Cardiac septum (tissue), 1 donor: ENCODE measurements at regions not wholly inside any gene's neighbourhood (a gene's known extent, or its start where the extent isn't known, plus 50 kb on each side); places are given as distances from the start of the nearest gene placed in this dataset.

ENCODE experiments used
- DNase-seq: peaks from one replicate; pipeline ENCODE4 v3.0.0-alpha.2; 2020; ENCODE audit warnings: low spot score
- intact Hi-C: fragments of 100-400 bp; cut with DNase I; formaldehyde crosslinking; loops from one replicate; pipeline ENCODE4 v1.14.0; 2022
- donor health status: DM: no; HTN: no; CAD: no.

DNA sequence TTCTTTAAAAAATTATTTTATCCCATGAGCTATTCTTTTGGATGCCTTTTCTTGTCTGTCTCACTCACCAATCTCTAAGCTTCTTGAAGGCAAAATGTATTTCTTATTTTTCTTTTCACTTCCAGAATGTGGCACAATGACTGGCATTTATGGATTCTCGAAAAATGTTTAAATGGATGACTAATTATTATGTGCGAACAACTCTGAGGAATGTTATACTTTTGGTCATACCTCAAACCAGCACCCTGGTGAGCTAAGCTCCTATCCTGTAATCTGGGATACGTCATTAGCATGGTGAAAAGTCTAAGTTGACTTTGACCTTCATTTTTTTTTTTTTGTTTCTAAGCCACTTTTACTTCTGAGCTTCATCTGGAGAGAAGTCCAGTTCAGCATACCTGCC is 214.0 kb upstream of the CEP162 start:
- no peak for DNase-seq
- intact Hi-C loops: no loop called here

DNA sequence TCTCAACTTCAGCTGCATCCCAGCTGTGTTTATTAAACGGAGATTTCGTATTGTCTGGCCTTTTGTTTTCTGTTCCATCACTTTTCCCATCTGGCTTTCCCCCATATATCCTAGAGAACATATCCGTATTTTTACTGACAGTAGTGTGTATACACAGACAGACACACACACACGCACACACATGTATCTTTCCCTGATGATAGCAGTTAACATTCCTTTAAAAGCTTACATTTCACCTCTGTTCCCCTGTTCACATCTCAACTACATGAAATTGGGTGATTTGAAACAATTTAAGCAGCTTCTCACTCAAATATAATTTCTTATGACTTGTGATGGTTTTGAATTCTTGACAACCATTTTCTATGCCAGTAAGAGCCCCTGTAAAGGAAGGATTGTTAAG is 207.1 kb upstream of the CEP162 start:
- DNase-seq: no peak
- intact Hi-C loops: loop anchor here (10.0 kb wide), 1 partner anchor 890 kb away; no protein-coding TSS in a partner anchor

DNA sequence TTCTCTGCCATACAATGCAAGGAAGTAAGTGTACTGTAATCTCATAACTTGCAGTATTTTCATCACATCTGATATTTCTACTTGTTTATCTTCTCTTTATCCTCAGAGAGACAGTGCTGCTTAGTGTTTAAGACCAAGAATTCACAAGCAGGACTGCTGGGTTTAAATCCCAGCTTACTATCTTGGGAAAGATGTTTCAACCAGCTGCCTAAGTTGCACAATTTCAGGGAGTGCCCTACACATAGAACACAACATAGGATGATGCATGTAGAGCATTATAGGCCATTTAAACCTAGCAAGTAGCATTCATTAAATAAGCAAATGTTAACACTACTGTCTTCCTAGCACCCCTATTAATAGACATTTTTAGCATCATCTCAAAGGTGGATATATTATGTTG is 205.2 kb upstream of the CEP162 start:
- intact Hi-C loops: loop anchor here (10.0 kb wide), 1 partner anchor 892 kb away; no protein-coding TSS in a partner anchor
- DNase-seq: no peak

DNA sequence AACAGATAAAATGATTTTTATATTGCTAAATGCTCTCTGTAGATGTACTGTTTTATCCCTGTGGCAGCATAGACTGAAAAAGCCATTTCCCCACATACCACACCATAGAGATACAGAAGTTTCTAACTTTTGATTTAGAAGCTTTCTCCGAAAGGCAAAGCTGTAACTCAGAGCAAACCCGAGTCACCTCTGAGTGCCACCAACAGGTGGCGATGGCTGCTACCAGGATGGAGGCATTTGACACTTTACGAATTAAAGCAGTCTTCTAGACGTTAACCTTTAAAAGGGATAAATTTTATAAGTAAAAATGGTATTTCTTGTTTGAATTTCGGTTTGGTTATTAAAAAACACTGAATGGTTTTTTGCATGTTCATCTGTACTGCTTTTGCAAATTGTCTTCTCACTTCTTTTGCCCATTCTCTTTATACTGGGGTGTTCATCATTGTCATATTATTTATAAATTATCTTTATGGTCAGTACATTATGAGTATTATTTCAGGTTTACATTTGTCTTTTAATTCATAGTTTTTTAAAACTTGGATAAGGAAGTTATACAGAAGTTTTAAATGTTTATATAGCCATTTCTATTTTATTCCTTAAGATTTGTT is 201.0 kb upstream of the CEP162 start:
- DNase-seq: no peak
- intact Hi-C loops: loop anchor here (10.0 kb wide), 1 partner anchor 346 kb away; no protein-coding TSS in a partner anchor

DNA sequence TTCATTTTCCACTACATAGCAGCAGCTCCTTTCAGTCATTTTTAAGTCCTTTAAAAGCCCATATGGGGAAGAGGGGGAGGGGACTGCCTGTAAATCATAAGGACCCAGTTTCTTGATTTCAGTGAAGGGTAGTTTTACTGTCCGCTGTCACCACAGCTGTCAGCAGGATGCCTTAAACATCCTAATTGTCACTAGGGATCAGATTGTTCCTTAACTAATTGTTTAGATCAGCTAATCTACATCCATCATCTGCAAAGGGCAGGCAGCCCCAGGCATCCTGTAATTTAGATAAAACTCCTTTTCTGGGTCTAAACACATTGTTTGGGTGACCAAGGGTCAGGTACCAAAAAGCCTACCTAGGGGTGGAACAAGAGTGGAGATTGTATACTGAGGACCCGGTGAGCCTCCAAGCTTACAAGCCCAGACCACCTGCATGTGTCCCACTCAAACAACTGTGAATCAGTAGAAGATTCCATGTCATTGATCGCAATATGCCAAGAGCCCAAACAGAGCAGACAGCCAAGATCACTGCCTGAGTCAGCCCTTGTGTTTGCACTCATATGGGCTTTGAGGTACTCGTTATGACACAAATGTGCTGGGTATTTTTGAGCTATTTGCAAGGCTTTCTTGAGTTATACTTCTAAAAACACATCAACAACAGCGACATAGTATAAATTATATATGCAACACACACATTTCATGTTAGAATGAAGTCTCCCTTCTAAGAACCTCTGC is 198.7 kb upstream of the CEP162 start:
- intact Hi-C loops: loop anchor here (10.0 kb wide), 1 partner anchor 349 kb away; no protein-coding TSS in a partner anchor
- no peak for DNase-seq

DNA sequence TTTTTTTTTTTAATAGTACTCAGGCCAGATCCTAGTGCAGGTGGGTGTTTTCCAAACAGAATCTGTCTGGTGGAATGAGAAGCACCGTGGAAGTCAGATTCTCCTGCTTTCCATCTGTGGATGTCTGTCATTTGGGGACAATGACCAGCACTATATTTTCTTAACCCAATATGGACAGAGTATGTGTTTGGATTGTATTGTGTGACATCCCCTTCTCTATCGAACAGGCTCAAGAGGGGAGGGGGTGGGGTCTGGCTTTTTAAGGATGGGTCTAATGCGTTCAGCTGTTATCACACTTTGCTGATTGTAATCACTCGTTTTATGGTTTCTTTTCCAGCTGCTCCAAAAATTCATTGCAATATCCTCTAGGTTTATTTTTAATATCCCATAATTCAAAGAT is 197.5 kb upstream of the CEP162 start:
- no peak for DNase-seq
- intact Hi-C loops: loop anchor here (10.0 kb wide), 1 partner anchor 350 kb away; no protein-coding TSS in a partner anchor

DNA sequence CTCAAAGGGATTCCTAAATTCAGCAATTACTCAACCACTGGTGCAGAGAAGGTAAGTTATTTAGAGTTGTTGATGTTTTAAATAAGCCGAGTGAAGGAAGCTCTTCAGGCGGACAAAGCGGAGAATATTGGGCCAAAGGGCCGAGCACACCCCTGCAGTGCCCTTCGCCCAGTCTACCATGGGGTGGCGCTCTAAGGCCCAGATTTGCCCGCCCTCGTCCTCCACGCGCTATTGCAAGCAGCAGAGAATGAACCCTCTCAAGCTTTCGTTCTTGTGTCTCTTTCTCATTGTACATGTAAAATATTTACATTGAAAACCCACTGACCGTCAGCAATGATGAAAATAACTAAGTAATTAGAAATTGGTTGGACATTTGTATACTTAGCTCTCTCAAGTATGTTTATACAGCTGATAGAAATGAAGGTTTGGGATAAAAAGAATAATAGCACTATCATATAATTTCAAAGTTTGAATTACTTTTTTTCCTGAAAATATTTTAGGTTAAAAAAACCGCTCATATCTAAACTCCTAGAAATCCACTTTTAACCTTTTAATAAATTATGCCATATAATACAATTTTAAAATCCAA is 195.0 kb upstream of the CEP162 start:
- intact Hi-C loops: loop anchor here (10.0 kb wide), 1 partner anchor 352 kb away; no protein-coding TSS in a partner anchor
- DNase-seq: peak; percentile 78

DNA sequence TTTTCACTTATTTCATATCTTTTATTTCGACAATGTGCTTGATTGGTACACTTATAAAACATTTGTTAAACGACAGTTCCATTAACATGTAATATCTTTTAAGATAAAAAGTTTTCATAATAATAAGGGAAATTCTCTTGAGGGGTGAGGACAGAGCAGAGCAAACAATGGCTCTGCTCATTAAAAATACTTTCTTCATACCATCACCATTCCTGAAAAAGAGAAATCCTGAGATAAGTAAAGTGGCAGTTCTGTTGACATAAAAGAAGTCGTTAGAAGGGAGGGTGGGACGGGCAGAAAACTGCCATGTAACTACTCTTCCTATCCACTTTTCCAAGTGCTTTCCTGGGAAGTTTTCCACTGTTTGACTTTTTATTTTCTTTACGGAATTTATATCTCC is 193.6 kb upstream of the CEP162 start:
- DNase-seq: no peak

DNA sequence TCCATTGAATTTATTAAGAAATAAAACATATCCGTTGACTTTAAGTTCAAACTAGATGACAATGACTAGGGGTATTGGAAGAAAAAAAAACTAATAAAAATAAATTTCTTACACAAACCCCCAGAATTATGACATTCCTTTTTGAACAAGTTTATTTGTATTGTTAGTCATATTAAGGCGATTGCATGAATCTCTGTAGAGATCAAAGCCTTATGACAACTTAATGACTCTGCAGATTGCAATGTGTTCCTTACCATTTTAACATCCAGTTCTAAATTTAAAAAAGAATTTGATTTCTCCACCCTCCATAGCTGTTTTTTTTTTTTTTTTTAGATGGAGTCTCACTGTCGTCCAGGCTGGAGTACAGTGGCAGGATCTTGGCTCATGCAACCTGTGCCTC is 189.8 kb upstream of the CEP162 start:
- no peak for DNase-seq
- intact Hi-C loops: no loop called here

More for the DNA sequence above, 193.6 kb upstream of the CEP162 start:
- intact Hi-C loops: loop anchor here (10.0 kb wide), 1 partner anchor 354 kb away; no protein-coding TSS in a partner anchor

DNA sequence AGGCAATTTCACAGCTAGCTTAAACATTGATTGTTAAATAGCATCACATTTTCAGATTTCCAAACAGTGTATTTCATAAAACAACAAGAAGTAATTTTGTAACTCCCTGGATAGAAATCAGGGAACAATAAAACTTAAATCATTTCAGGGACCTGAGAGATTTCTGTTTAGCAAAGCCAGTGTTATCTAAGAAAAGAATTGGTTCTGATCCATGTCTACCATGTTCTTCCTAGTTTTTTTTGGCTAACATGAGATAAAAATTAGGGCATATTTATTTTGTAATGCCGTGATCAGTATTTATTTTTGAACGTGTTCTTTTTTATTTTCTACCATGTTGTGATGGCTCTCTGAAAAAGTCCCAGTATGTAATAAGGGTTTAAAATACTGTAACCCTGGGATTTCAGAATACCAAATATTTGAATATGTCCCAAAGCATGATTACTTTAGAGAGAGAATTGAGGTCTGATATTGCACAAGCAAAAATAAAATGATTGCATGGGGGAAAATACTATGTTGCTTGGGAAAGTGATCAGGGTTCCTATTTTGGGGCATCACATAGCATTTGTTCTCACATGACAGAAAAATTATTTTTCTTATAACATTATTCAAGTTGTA is 188.7 kb upstream of the CEP162 start:
- no peak for DNase-seq
- intact Hi-C loops: no loop called here

DNA sequence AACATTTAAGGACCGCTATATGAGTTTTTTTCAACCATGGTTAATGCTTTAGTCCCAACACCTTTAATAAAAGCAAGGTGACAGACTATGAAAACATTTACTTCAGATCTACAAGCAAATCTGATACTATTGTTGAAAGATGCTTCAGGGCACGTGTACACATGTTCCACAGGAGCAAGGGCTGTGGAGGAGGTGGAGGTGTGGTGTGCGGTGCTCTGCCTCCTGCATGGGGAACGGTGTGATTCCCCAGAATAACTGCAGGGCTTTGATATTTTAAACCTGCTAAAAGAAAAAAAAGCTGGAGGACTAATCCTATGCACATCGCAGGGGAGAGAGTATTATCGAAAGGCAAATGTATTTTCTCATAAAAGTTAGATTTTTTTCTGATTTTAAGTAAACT is 188.1 kb upstream of the CEP162 start:
- DNase-seq: no peak
- intact Hi-C loops: no loop called here

DNA sequence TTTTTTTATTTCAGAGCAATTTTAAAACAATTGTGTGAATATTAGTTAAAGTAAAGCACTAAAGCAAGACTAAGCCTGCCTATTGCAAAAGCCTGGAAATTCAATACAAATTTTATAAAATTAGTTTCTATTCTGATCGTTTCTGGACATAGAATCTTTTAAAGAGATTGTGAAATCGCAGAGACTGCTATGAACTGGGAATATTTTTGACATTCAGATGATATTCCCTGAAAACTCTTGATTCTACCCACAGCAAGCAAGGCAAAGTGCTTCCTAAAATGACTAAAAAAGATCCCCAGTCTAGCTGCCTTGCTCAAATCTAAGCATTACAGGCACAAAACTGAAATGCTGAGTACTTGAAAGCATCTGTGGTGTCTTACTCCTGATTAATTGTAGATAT is 187.6 kb upstream of the CEP162 start:
- no peak for DNase-seq
- intact Hi-C loops: no loop called here

DNA sequence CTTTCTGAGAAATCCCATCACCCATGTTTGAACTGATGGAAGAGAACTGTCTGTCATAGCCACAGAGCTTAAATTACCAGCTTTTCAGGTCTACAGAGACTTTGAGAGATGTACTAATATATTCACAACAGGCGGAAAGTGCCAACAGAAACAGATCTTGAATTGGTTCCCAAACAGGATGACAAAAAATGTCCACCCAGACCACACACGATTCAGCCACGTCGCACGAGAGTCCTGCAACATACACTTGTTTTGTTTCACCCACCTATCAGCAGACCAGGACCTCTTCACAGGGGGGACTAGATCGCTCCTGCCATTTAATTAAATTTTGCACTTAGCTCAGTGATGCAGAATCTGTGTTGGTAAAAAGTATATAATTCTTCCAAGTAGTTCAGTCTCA is 187.1 kb upstream of the CEP162 start:
- intact Hi-C loops: no loop called here
- no peak for DNase-seq

DNA sequence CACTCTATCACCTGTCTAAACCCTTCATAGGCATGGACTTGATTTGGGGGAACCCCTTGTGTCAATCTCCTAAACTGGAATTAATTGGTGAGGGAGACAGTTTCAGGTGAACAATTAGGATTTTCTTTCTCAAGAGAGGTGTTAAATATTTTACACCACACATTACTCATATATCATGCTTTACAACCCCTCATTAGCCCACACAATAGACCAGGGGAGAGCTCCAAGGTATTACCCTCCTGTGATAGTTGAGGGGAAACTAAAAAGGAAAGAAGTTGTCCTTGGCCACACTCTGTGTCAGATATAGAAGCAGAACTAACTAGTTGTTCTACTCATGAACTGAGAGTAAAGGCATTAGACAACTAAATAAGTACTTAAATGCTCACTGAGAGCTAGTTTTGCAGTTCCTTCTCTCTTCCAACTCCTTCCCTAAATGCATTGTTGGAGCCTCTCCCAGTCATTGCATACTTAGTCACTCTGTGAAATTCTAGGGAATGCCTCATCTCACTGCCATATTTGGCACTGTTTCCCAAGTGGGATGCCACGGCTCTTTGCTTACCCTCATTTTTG is 183.7 kb upstream of the CEP162 start:
- intact Hi-C loops: no loop called here
- DNase-seq: no peak

DNA sequence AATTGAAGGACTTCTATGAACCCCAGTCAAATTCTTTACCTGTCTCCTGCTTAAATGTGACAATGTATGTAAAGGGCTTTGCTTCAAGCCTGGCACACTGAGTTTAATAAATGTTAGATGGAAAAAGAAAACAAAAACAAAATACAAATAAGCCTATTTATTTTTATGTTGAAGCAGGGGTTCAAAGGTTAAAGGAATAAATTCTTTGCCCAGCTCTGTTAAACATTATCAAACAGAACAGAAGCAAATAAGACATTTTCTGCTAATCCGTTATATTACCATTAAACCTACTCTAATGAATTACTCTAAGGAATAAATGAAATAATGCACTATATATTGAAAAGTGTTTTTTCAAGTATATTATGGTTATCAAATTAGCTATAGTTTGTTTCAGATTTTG is 182.5 kb upstream of the CEP162 start:
- intact Hi-C loops: no loop called here
- no peak for DNase-seq

DNA sequence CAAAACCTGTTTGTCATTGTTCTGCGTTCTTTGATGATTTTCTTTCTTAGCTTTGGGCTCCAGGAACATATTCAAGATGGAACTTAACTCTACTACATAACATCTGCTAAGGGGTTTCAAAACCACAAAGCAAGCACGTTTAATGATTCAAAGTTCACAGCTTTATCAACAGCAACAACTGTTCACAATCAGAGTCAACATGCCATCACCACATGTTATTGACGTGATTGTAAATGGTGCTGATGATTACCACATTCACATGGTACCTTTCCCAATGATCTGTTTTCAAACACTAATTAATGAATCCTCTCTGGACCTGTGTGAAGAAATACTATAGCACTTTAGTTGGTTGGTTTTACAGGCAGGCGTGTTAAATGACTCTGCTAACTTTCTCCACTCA is 180.6 kb upstream of the CEP162 start:
- DNase-seq: no peak
- intact Hi-C loops: no loop called here

DNA sequence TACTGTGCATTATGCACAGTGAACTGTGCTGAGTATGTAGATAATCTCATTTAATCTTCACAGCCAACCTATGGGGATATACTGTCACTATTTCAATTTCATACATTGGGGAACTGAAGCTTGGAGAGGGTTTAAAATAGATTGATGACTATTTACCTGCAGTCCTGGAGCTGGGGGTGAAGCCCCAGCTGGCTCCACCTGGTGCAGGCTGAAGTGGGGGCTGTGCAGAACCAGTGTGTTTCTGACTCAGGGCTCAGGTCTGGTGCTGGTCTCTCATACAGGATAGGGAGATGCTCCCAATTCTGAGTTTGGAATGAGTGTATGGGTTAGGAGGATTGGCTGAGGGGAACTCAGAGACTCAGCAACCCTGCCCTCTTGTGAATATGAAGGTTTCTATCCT is 176.1 kb upstream of the CEP162 start:
- DNase-seq: no peak
- intact Hi-C loops: no loop called here

DNA sequence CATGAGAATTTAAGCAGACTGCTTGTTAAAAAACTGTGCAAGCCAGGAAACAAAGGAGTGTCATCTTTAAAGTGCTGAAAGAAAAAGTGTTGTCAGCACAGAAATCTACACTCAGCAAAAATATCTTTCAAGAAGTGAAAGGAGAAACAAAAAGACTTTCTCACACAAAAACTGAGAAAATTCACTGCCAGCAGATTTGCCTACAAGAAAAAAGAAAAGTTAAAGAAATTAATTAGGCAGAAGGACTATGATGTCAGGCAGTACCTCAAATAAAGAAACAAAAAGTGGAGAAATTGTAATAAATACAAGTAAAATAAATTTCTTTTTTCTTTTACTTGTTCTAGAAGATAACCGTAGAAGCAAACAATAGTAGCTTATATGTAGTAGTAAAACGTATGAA is 171.6 kb upstream of the CEP162 start:
- no peak for DNase-seq
- intact Hi-C loops: no loop called here

DNA sequence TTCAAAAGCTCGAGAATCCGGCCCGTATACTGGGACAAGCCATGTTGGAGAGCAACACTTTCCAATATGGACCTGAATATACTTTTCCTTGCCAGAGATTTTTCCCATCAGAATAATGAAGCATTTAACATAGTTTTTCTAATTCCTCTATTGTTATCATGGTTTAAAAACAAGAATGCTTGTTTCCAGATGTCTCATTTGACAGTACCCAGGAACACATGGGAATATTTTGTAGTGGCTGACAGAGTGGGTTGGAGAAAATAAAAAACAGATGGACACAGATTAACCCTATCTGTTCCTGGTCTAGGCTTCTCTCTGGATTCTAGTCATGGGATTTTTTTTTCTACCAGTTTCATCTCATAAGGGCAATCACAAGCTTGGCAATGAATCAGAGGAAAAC is 164.8 kb upstream of the CEP162 start:
- DNase-seq: no peak
- intact Hi-C loops: no loop called here

DNA sequence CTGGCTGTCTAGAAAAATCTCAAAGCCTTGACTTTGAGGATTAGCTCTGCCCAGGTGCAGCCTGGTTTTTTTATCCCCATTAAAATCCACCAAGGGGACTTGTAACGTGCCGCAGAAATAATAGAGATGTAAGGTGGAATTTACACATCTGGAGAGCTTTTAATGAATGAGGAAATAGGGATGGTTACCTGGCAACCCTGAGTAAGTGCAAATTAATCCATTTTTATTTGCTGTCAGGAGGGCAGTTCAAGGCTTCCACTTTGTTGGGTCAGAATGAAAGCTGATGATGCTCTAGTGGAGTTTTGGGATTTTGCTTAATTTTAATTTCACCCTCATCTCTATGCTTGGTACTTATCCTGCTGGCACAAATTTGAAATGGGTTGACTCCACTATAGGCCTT is 163.4 kb upstream of the CEP162 start:
- no peak for DNase-seq
- intact Hi-C loops: no loop called here
